ENCODE measurements at regions not wholly inside any gene's neighbourhood (a gene's known extent, or its start where the extent isn't known, plus 50 kb on each side); places are given as distances from the start of the nearest gene placed in this dataset.

DNA sequence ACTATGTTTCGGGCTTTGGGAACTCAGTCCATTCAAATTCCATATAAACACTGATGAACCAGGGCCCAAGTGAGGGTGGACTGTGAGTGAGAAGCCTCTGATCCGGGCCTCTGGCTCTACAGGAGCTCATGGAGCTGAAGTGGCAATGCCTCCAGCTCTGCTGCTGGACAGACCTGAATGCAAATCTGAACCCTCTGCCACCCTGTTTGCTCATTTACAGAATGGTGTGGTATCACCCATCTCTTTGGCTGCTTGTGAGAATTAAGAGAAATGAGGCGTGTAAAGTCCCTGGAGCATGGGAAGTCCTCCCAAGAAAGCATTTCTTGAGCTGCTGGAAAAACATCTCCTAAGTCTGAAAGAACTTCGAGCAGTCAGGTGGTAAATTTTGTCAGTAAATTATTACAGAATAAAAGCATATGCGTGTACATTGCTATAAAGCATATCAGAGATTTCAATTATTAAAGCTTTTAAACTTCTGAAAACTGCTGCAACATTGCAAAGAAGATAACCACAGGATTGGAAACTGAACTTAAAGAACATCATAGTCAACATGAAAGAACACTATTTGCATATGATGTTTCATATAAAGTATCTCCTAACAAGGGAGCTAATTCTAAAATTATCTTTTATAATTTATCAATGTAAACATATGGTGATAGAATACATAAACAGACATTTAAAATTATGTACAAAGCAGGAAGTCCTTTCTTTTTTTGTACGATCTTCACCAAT, 369.0 kb downstream of the UQCRFS1 start:
- DNase-seq (ENCODE audit: low read depth): no peak

DNA sequence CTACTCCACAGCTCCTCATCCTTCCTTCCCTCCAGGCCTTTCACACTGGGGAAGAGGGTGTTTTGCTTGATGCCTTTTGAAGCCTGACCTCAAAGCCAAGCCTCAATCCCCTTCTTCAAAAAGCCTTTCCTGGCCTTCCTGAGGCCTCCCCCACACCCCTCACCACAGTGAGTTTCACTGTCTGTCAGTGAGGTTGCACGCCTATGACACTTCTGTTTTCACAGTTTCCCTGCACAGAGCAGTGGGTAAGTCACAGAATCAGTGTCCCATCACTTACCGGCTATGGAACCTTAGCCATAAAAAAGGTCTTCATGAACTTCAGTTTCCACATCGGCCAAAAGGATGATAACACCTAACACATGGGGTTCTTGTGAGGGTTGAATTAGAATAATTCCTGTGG, 371.4 kb downstream of the UQCRFS1 start:
- no peak for DNase-seq (ENCODE audit: low read depth)

DNA sequence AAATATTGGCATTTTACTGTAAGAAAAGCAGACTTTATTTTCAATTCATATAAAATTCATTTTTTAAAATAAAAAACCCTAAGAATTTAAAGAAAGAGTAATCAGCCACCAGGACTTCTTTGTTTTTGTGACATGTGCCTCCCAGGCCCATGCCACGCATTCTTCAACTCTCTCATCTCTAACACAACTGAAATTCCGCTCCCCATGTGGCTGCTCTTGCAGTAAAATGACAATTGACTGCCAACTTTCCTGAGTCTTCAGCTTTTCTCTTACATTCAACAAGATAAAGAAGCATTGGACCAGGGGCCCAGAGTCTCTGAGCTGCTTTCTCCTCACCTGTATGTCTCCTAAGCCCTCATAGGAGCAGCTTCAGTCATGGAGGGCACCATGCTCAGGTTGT, 372.1 kb downstream of the UQCRFS1 start:
- no peak for DNase-seq (ENCODE audit: low read depth)

DNA sequence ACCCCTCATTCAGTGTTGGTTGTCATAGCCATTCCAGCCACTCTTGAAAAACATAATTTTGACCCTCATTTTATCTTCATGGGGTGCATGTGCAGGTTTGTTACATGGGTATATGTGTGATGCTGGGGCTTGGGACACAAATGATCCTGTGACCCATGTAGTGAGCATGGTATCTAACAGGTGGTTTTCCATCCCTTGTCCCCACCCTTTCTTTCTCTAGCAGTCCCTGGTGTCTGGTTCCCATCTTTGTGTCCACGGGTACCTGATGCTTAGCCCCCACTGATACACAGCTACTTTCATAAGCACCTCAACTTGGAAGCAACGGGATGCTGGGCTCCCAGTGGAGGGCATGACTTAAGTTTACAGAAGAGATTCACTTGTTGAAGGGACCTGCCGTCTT, 373.5 kb downstream of the UQCRFS1 start:
- no peak for DNase-seq (ENCODE audit: low read depth)

DNA sequence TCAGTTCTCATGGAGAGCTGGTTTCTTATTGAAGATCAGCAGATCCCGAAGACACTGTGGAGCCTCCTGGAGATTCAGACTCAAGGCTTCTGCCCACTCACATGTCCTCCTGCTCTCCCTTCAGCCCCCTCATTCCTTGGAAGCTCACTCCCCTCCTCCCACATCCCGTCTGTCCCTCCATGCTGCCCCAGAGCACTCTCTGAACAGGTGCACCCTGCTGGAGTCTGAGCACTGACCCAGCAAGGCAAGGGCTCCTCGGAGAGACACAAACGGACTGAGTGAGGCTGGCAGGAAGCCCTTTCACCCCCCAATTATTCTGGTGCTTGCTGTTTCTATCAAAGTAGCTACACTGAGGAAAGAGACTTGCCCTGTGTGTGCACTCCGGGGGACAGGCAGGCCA, 374.0 kb downstream of the UQCRFS1 start:
- no peak for DNase-seq (ENCODE audit: low read depth)

DNA sequence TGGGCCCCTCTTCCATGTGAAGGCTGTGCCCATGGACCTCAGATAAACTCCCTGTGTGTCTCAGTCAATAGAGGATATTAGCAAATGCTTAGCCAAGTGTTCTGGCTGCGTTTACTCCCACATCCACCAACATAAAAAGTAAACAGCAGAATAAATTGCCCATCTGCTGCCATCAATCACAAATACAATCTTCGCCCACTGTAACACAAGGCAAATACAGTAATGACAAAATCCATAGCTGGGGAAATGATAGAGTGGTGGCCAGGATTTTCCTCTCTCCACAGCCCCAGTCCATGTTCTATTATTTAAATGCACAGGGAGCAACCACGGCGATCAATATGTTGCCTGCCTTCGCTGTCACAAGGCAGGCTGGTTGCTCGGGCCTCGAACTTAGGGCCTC, 376.5 kb downstream of the UQCRFS1 start:
- no peak for DNase-seq (ENCODE audit: low read depth)

DNA sequence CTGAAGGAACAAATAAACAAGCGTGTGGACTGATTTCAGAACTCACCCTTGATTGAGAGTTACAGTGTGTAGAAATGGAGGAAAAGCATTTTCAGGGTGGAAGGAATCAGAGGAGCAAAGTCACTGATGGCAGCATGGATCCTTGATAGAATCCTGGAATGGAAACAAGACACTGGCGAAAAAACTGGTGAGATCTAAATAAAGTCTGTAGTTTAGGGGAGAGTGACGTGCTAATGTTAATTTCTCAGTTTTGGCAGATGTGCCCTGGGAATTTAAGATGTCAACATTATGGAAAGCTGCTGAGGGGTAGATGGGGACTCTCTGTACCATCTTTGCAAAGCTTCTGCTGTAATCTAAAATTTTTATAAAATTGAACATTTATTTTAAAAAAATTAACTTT, 378.0 kb downstream of the UQCRFS1 start:
- DNase-seq (ENCODE audit: low read depth): no peak

DNA sequence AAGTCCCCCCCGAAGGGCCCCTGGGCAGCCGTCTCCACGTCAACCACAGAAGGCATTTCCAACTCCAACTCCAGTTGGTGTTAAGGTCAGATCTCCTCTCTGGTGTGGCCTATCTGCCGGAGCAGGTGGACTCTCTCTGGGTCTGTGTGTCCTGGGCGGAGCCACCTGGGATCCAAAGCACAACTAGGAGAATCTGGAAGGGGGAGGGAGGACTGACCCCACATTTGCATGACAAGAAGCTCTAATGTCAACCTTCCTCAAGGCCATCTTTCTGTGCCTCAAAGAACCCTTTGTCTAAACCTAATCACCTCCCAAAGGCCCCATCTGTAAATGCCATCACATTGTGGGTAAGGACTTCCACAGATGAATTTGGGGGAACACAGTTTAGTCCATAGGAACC, 381.5 kb downstream of the UQCRFS1 start:
- no peak for DNase-seq (ENCODE audit: low read depth)

DNA sequence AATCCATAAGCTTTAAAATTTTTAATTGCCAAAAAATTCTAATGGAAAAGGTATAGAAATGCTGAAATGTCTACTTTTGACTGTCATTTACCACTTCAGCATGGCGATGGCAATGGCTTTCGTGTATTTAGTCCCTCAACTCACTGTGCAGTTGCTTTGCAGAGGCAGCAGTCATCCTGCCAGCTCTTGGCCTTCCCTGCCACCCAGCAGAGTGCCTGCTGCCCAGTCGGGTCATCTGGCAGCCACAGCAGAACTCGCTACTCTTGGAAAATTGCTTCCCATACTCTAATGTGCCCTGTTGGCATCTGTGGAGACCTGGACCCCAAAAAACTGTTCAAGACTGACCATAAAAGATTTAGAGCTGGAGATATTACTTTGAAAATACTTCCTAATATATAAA, 383.2 kb downstream of the UQCRFS1 start:
- no peak for DNase-seq (ENCODE audit: low read depth)

DNA sequence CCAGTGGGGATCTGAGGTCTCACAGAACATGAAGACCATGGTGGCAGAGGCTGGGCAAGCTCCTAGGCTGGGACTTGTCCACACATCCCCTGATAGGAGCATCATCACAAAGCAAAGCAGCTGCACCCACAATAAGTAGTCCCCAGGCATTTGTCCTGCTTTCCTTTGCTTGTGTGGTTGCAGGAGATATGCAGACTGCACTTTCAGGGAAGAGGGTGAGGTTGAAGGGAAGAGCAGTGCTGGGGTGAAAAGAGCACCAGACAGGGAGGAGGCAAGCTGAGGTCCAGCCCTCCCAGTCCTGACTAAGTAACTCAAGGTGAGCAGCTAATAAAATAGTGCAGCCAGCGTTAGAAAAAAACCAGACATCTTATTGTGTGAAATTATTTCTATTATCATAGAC, 383.6 kb downstream of the UQCRFS1 start:
- DNase-seq (ENCODE audit: low read depth): no peak

DNA sequence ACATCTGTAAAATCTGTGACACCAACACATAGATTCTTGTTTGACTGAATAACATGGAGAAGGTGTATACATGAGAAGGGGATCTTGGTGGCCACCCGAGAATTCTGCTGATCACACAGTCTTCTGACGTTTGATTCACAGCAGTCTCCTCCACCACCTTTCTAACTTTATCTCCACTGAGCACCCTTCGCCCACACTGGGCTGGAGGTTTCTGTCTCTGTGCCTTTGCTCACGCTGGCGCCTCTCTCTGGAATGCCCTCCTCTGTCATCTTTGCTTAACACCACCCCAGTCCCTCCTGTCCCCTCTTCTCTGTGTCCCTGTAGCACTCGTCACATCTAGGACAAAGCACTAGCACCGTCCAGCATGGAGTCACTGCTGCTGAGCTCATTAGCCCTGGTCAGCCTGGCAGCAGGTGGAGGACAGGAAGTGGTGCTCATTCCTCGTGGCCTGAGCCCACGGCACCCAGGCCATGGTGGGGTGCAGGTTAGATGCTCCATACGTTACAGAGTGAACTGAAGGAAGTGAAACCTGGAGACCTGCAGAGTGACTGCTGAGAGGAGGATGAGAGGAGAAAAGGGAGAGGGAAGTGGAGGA, 384.6 kb downstream of the UQCRFS1 start:
- no peak for DNase-seq (ENCODE audit: low read depth)

DNA sequence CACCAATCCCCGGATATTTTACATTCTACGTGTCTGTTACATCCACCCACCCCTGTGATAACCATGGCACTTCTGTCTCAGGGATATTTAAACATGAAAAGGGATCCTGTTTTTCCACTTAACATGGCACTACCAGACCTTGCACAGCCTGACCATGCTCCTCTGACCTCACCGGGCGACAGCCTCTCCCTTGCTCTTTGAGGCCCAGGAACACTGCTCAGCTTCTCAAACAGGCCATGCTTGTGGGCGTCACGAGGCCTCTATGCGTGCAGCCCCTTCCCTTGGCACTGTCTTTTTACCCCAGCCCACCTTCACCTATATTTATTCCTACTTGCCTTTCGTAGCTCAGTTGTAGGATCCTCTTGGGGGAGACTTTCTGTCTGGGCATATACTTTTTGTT, 385.6 kb downstream of the UQCRFS1 start:
- no peak for DNase-seq (ENCODE audit: low read depth)

DNA sequence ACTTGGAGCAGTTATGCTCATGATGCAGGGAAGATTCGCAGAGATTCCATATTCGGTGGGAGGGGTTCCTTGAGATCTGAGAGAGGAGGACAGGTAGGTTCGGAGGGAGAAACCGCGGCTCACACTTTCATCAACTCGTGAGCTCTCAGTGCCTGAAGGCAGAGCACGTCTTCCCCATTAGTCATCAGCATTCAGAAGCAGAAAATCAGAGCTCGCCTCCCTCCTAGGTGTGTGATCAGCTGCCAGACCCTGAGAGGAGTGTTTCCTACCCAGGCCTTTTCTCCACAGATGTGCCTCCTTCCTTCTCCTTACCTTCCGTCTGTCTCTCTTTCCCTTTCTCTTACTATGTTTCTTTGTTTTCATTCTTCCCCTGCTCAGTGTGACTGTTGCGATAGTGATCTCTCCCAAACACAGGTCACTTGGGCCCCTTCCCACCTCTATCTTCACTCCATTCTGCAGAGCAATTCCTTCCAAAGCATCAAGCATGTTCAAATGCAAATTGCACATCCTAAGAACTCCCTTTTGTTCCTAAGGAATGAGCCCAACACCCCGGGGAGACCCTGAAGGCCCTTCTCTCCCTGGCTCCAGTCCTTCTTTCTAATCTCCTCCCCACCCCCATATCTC, 389.5 kb downstream of the UQCRFS1 start:
- no peak for DNase-seq (ENCODE audit: low read depth)

DNA sequence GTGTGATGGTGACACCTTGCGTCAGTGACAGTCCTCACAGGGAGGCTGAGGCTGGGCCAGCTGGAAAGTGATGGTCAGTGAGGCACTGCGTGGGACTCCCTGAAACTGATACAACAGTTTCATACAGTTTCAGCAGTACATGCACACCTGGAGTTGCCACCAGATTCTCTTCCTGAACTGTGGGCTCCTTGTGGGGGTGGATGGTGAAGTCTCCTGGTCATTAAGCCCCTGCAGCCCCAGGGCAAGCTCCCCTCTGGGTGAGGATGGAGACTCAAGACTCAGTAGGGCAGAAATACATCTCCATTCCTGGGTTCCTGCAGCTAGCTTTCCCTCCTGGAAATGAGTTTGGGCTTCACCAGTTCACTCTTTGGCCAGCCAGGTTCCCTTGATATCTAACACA, 392.7 kb downstream of the UQCRFS1 start:
- no peak for DNase-seq (ENCODE audit: low read depth)

DNA sequence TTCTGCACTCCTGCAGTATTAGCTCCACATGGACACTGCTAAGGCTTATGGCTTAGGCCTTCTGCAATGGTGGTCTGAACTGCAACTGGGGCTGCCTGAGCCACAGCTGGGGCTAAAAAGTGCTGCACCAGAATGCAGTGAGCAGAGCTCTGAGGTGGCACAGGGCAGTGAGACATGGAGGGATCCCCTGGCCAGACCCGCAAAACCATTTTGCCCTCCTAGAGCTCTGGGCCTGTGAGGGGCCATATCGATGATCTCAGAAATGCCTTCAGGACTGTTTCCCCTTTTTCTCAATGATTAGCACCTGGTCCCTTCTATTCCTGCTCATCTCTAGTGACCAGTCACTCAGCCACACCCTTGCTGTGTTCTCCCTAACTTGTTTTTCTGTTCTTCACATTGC, 397.7 kb downstream of the UQCRFS1 start:
- no peak for DNase-seq (ENCODE audit: low read depth)

DNA sequence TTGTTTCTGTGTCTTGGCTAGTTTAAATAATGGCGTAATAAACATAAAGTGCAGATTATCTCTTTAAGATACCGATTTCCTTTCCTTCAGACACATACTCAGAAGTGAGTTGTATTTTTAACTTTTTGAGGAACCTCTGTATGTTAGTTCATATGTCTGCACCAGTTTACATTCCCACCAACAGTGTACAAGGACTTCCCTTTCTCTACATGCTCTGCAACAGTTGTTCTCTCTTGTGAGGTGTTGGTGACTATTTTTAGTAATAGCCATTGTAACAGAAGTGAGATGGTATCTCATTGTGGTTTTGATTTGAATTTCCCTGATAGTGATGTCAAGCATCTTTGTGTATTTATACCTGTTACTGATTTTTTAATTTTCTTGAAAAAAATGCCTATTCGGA, 418.6 kb downstream of the UQCRFS1 start:
- no peak for DNase-seq (ENCODE audit: low read depth)

DNA sequence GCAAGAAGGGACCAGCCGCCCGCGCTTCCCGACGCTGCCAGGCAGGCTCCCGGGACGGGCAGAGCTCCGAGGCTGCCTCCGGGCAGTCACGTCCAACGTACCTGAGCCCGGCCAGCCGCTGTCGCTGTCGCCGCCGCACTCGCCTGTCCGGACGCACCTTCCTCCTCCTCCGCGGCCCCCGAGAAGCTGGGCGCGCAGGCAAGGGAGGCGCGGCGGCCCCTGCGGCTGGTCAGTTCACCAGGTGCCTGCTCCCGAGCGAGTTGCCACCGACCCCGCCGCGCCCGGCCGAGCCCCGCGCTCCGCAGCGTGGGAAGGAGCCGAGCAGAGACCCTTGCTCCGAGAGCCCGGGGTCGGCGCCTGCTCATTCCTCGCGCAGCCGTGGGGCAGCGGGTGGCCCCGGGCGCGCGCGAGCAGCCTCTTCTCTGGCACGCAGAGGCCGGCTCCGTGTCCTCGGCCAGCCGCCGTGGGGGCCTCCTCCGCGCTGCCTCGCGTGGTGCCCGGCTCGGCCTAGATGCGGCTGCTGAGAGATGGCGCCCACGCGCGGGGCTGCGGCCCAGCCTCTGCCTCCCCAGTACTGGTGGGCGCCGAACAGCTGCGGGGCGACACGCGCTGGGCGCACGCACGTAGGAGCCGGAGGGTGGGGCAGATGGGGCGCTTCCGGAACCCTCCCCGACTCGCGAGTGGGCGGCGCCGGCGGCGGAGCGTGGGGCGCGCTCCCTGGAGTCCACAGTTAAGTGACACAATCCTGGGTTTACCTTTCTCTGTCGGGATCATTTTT, 419.4 kb downstream of the UQCRFS1 start:
- no peak for DNase-seq (ENCODE audit: low read depth)

DNA sequence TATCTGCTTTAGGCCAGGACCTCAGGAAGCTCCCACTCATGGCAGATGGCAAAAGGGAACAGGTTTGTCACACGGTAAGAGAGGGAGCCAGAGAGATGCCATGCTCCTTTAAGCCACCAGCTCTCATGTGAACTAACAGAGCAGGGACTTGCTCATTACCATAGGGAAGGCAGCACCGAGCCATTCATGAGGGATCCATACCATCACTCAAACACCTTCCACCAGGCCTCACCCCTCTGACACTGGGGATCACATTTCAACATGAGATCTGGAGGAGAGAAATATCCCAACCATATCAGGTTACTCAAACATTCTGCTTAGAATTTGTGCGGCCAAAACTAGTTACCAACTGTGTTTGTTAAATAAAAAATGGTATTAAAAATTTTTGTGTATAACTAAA, 427.0 kb downstream of the UQCRFS1 start:
- DNase-seq (ENCODE audit: low read depth): no peak

DNA sequence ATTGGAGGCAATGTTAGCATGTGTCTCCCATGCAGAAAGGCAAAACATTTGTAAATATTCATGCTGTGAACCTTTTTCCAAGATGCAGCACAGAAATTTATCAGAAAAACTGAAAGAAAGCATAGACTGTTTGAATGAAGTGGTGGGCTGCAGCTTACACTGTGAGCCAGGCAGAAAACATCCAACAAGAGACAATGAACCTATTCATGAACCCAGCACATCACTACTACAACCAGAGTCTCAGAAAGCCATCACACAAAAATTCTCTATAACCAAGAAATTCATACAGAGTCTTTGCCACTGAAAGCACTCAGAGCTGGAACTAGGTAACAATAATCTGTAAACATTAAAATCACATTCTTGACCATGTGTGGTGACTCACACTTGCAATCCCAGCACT, 448.9 kb downstream of the UQCRFS1 start:
- no peak for DNase-seq (ENCODE audit: low read depth)

DNA sequence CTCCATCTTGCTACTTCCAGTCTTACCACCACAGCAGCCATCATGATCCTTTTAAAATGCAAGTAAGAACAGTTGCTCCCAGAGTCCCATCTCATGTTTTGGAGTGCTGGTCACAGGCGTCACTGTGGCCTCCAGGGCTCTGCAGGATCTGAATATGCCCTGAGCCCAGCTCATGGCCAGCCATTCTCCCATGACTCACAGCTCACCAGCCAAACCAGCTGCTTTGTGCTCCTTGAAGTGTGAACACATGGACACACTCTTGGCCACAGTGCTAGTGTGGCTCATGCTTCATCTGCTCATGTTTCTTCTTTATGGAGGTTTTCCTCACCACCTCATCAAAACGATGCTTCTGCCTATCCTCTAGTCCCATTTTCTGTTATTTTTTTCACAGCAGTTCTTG, 466.5 kb downstream of the UQCRFS1 start:
- DNase-seq (ENCODE audit: low read depth): no peak

DNA sequence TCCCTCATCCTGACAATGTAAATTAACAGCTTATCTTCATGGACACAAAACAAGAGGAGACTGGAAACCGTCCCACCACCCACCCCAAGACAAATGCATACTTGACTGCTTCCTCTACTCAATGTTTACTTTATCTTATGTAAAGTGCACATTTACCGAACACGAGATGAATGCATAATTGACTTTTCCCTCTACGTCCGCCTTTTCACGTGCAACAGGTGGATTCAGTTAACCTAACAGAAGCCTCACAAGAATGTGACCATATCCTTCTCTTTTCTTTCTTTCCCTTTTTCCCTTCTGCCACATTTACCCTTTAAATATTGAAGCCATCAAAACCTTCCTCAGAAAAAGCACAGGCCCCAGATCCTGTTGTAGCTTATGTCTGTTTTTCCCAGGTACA, 468.0 kb downstream of the UQCRFS1 start:
- no peak for DNase-seq (ENCODE audit: low read depth)

DNA sequence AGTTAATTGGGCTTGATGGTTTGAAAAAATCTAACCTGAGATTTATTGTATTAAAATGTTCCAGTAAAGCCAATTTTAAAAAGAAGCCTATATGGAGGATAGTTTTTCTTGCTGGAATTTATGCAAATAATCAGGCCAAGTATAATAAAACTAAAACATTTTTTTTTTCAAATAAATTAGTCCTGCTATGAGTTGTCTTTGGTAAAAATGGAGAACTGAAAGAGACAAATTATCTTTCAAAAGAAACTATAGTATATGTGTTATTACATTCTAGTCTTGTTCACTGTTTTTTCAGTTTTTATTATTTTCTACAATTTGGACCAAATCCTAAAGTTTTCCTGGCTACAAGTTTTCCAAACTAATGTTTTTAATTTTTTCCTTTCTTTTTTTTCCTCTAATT, 468.9 kb downstream of the UQCRFS1 start:
- no peak for DNase-seq (ENCODE audit: low read depth)
